SK-MEL-5 (cell line): ENCODE measurements at regions not wholly inside any gene's neighbourhood (a gene's known extent, or its start where the extent isn't known, plus 50 kb on each side); places are given as distances from the start of the nearest gene placed in this dataset.
A peak's percentile ranks its signal among the peaks of the same experiment; 100 is the strongest.
"Not testable (repeated sequence)": the region's sequence is repeated elsewhere in the genome, so short reads cannot be mapped to it uniquely, and the experiment has no call there.

Experiments used
- DNase-seq: peaks from one replicate; pipeline ENCODE4 v3.0.0-alpha.2; 2016; ENCODE audit warnings: low read depth, low spot score
- in situ Hi-C: cut with HindIII; loops from 2 replicates; pipeline ENCODE4 v1.10.0; 2016; ENCODE audit warnings: low sequenced_read_pairs, high pct_unique_total_duplicates, low pct_unique_long_range_greater_than_20kb

DNA sequence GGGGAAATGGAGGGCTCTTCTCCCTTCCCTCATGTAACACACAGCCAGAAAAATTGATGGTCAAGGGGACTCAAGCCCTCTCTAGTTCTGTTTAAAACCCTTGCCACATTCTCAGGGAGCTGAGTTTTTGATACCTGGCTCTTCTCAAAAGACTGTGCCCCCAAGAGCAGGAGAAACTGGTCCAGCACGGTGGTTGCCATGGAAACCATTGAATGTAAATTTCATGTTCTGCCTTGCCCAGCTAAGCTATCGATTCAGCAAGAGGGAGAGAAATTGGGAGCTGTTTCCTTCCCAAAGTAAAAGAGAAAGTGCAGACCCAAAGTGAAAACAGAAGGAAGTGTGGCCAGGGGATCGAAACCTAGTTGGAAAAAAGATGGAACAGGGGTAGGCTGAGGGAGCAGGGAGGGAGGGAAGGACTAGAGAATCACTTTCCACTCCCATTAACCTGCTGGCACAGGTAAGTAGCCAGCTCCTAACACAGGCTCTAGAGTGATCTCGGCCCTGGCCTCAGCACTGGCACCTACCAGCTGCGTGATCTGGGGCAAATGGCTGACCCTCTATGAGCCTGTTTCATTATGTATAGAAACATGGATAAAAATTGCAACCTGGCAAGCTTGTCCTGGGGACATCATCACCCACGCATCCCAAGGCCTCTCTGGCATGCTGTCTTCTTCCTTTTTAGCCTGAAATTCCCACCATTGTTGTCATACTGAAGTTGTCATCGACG, 140.9 kb downstream of the TPRA1 start:
- in situ Hi-C loops, result no loop called here

DNA sequence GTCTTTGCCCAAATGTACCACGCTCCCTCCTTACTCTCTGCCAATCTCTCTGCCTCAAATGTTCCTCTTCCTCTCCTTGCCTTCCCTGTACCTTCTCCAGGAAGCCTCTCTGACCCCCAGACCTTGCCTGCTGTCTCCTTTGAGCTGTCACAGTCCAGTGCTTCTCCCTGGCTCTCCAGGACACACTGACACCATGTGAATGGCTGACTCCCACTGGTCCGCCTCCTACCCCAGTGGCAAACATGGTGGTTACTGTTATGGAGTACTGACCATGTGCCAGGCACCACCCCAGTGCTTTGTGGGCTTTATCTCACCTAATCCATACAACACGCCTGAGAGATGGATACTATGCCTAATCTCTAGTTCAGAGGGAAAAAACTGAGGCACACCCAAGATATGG, 141.9 kb downstream of the TPRA1 start:
- in situ Hi-C loops, result no loop called here
- no peak for DNase-seq

More for the DNA sequence above, 140.9 kb downstream of the TPRA1 start:
- no peak for DNase-seq

DNA sequence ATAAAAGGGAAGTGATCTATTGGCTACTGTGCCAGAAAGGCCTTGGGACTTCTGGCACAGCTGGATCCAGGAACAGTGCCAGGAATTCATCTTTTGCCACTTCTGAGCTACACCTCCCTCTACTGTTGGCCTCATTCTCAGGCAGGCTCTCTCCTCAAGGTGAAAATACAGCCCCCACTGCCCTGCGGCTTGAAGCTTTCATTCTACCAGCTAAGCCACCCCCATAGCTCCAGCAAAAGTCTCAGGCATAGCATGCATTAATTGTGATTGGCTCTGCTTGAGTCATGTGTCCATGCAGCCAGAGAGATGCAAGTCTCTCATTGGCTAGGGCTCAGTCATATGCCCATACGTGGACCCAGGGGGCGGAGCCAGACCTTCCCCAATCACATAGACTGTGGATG, 142.4 kb downstream of the TPRA1 start:
- in situ Hi-C loops, result no loop called here
- DNase-seq, result peak; percentile 46

DNA sequence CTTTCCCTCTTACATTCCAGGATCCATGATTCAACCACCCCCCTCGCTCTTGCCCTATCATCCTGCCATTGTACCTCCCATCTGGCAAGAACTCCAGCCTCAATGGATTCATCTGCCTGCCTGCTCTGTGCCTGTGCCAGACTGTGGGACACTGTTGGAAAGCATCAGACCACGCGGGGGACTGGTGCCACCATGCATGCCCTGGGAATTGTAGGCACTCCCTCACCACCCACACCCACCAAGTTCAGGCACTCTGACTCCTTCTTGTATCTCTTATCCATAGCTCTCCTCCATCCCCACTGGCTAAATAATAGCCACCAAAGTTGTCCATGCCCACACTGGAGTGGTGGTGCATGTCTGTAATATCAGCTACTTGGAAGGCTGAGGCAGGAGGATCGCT, 143.8 kb downstream of the TPRA1 start:
- in situ Hi-C loops, result no loop called here
- no peak for DNase-seq

DNA sequence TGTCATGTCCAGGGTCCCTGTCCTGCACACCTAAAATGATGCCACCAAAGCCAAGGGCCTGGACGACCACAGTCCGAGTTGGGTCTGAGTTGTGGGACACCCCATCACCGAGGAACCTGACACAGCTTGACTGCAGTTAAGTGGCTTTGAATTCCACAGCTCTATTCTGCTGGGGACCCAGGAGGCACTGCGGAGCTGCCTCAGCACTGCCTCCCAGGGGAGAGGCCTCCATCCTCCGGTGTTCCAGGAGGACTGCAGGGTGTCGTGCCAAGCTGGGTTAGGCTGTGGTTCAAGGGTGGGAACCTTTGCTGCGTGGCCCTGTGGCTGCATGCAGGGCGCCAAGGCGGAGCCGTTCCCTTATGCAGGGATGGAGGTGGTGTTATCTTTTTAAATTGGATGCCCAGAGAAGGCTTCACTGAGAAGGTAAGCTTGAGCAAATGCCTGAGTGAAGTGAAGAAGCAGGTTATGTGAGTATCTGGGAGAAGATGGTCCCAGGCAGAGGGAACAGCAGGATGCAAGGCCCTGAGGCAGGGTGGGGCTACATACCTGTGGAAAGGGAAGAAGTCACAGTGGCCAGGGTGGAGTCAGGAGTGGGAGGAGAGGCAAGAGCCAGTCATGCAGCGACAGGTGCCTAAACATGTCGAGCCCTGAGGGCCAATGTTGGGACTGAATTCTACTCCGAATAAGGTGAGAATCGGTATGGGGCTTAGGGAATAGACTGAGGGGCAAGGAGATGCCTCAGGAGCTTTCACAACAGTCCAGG, 144.8 kb downstream of the TPRA1 start:
- in situ Hi-C loops, result no loop called here
- no peak for DNase-seq

DNA sequence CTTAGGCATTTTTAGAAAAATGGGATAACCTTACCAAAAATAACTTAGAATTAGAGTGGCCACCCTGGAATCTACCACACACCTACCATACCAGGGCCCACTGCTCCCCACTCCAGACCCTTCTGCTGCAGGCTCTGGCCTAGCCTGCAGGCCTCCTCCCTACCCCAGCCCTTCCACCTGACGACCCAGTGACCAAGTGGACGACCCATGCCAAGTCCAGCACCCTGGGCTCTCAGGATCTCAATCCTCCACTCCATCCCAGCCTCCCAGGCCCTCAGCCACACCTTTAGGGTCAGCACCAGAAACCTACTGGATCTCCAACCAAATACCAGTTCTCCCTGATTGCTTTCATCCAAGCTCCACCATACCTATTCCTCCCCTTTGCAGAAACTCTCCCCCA, 145.8 kb downstream of the TPRA1 start:
- in situ Hi-C loops, result no loop called here
- DNase-seq, result no peak

DNA sequence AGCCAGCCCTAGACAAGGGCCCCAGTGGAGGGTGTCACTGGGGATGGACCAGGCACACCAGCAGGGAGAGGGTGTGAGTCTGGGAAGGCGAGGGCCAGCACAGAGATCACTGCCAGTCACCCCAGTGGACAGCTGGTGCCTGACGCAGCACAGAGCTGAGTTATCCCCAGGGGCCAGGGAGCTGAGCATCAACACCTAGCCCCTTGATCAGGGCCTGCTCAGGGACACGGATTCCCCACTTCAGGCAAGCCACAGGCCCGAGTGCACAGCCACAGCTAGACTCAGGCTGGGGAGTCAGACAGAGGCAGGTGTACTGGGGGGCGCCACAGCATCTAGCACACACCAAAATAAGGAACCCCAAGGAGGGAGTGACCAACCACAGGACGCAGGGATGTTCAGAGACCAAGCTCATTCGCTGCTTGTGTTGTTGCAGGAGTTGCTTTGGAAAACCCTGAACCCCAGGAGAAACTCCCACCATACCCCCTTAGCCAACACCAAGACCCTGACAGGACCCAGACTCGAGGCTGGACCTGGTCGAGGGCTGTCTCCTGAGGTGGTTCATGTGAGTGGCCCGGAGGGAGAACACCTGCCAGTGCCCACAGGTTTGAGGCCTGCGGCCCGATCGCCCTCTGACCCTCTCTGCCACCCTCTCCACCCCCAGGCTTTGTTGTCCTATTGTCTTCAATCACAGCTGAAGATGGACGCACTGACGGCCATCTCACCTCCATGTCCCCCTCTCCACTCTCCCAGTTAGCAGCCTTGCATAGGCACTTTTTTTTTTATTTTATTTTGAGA, 146.8 kb downstream of the TPRA1 start:
- in situ Hi-C loops, result no loop called here
- no peak for DNase-seq

DNA sequence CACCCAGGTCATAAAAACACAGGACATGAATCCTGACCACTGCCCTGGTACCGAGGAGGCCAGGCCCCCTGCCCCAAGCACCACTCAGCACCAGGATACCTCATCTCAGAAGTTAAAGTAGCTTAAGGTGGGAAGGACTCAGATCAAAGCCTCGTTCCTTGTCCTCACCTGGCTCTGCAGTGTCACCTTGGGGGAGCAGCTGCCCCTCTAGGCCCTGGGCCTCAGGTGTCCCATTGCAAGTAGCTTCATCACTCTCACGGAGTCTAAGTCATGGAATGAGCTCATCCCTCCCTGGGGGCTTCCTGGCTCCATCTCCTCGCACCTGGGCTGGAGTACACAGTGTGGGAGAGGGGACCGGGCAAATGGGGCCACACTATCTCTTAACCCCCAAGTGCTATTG, 148.0 kb downstream of the TPRA1 start:
- in situ Hi-C loops, result no loop called here
- no peak for DNase-seq

DNA sequence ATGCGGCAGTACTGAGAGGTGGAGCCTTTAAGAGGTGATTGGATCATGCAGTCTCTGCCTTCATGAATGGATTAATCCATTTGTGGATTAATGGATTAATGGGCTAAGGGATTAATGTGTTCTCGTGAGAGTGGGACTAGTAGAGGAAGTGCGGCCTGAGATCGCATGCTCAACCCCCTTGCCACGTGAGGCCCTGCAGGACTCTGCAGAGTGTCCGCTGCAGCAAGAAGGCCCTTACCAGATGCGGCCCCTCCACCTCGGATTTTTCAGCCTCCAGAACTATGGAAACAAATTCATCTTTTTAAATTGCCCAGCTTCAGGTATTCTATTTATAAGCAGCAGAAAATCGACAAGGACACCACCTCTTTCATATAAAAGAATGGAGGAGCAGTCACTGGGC, 148.8 kb downstream of the TPRA1 start:
- in situ Hi-C loops, result no loop called here
- no peak for DNase-seq

DNA sequence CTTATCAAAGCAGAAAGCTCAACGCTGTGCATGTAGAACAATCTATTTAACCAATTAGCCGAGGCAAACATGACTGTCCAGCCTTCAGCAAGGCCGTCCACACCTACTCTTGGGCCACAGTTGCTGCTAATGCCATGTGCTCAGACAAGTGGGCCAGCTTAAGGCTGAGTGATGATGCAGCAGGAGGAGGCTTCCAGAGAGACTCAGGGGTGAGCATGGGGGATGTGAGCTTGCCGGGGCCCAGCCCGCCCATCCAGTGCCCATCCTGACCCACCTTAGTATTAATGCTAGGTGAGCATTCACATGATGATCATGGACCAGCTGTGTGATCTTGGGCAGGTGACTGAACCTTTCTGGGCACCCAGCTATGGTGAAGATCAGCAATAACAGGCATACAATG, 150.1 kb downstream of the TPRA1 start:
- DNase-seq, result no peak
- in situ Hi-C loops, result no loop called here

DNA sequence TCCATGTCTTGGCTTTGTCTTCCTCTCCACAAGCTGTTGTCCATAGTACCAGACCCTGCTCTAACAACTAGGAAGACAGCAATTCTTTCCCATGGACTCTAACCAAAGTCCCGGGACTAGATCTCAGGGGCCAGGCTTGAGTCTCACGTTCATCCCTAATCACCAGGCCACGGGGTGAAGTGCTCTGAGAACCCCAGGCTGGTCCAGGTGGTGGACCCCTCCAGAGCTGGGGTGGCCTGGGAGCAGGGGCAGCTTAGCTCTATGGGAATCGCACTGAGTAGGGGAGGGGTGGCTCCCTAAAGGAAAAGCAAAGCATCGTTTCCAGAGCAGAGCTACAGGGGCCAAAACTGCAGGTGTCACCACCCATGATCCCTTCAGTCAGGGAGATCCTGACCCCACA, 150.9 kb downstream of the TPRA1 start:
- in situ Hi-C loops, result no loop called here
- DNase-seq, result no peak

DNA sequence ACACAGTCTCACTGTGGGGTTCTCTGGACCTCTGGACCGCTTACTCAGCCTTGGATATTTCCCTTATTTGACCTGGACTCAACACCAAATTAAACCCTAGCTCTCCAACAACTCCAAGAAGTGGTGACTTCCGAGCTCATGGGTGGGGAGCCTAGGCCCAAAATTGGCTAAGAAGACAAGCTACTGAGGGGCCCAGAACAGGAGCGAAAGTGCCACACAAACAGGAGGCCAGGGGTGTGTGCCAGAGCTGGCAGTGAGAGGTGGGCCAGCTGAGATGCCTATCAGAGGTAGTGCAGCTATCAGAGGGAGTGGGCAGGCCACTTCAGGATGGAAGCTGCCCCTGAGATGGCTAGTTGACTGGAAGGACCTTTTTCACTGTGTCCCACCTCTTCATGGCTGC, 151.1 kb upstream of the PRR20G start:
- in situ Hi-C loops, result no loop called here
- DNase-seq, result no peak

DNA sequence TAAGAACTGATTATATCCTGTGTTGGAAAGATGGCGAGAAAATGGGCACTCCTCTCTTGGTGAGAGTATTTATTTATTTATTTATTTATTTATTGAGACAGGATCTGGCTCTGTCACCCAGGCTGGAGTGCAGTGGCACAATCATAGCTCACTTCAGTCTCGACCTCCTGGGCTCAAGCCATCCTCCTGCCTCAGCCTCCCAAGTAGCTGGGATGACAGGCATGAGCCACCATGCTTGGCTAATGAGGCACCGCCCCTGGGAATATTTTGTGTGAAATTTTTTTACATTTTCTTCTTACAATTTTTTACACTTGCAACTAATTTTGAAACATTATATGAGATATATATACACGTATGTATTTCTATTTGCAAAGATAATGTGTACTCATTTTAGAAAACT, 150.5 kb upstream of the PRR20G start:
- in situ Hi-C loops, result no loop called here
- DNase-seq, result no peak

DNA sequence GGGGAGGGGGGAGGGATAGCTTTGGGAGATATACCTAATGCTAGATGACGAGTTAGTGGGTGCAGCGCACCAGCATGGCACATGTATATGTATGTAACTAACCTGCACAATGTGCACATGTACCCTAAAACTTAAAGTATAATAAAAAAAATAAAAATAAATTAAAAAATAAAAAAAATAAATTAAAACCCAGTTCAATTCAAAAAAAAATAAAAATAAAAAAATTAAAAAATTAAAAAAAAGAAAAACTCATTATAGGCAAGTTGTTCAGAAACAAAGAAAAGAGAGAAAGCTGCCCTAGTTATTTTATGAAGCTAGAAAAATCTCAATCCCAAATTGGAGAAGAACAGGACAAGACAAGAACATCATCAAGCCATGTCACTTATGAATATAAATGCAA, 147.5 kb upstream of the PRR20G start:
- DNase-seq, in situ Hi-C loops: not testable (repeated sequence)

DNA sequence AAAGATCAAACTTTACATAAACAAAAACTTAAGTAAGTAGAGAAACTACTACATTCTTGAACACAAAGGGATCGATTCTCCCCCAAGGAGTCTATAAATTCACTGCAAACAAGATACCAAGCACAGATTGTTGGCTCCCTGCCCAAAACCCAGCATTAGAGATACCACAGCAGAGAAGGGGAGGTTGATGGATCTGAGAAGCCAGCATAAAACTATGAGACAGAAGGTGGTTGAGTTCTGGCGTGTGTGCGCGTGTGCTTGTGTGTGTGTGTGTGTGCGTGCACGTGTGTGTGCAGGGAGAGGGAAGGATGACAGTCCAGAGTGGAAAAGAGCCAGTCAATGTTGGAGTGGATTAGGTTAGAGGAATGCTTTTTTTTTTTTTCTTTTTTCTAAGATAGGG, 143.2 kb upstream of the PRR20G start:
- no peak for DNase-seq
- in situ Hi-C loops, result no loop called here

DNA sequence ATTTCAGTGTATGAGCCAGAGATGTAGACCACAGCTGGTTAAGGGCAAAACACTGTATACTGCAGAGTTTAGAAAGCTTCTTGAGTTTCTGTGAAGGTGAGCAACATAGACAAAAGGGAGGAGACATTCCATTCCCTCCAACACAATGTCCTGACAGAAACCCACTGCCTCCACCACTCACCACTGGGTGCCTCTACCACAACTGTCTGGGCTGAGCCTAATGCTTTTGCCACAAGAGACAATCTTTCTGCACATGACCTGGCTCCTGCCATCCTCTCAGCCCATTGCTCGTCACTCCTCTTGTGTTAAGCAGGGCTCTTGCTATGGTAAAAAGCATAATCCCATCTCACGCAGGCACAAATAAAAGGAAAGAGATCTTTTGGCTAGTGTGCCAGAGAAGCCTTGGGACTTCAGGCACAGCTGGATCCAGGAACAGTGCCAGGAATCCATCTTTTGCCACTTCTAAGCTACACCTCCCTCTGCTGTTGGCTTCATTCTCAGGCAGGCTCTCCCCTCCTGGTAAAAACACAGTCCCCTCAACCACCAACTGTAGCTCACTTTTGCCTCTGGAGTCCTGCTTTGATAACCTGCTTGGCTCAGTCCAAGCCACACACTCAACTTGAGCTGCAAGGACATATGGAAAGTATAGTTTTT, 140.6 kb upstream of the PRR20G start:
- peak; percentile 38 for DNase-seq
- in situ Hi-C loops, result no loop called here

DNA sequence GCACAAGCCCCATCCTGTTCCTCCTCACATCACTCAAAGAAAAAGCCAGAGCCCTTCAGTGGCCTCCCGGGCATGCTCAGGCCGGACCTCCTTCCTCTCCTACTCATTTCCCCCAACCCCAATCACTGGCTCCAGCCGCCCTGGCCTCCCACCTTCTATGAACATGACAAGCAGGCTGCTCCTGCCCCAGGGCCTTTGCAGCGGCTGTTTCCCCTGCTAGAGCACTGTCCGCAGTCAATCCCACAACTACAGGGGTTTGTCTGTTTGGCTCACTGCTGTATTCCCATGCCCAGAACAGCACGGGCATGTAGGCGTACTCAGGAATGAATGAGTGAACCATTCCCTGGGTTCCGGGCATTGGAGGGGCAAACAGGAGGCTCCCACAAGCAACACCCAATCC, 139.8 kb upstream of the PRR20G start:
- in situ Hi-C loops, result no loop called here
- DNase-seq, result no peak

DNA sequence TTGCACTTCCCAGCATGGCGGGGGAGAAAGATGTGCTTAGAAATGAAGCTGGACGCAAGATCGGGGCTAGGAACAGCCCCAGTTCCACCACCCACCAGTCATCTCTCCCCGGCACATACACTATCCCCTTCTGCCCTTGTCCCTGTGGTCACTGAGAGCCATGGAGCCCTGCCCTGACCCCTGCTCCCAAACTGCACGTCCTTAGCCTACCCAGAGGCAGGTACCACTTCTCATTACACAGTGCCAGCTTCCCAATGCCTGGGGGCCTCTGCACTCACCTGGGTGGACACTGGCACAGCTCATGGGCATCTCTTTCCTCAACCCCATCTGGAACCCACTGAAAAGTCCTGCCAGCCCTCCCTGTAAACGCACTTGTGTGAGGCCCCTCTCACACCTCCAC, 139.3 kb upstream of the PRR20G start:
- in situ Hi-C loops, result no loop called here
- no peak for DNase-seq
